H1 (cell line): ENCODE measurements at regions not wholly inside any gene's neighbourhood (a gene's known extent, or its start where the extent isn't known, plus 50 kb on each side); places are given as distances from the start of the nearest gene placed in this dataset.

Experiments
- CTCF ChIA-PET: fragments of 300-600 bp; sonication (Branson Sonifier 250); formaldehyde crosslinking; loops from one replicate; lab custom pipeline; 2021; ENCODE audit not compliant: partially characterized antibody; lab: Charles Lee
- POLR2A ChIA-PET: fragments of 300-600 bp; sonication (Branson Sonifier 250); formaldehyde crosslinking; loops from one replicate; lab custom pipeline; 2021; ENCODE audit warnings: inconsistent platforms; ENCODE audit not compliant: partially characterized antibody; lab: Charles Lee
- DNase-seq, 2 experiments: peaks; one replicate each; pipeline versions ENCODE4 v3.0.0 to v3.0.0-alpha.2; 2010 to 2022; ENCODE audit warnings: low spot score in 2 of 2, low read depth in 1 of 2, mixed read lengths in 1 of 2
- FAIRE-seq: peaks from 2 replicates; lab custom pipeline; 2011; peaks lifted over from hg19 to GRCh38; lab: Jason Lieb, UNC
- H2AFZ ChIP-seq: 2 replicates; pipeline ENCODE4 v1.8.1; 2012; ENCODE audit warnings: low read length, inconsistent platforms
- H2AK5ac ChIP-seq: 2 replicates; pipeline ENCODE4 v1.6.1; 2013; ENCODE audit warnings: low read depth, low read length
- H2BK120ac ChIP-seq: replicated peaks from 2 replicates; pipeline ENCODE3; 2013; ENCODE audit warnings: low read depth, low read length, inconsistent platforms
- H2BK12ac ChIP-seq: 2 replicates; pipeline ENCODE4 v1.6.1; 2013; ENCODE audit warnings: low read depth, low read length
- H2BK15ac ChIP-seq: 2 replicates; pipeline ENCODE4 v1.6.1; 2013; ENCODE audit warnings: low read length
- H2BK20ac ChIP-seq: 2 replicates; pipeline ENCODE4 v1.6.1; 2013; ENCODE audit warnings: low read length
- H2BK5ac ChIP-seq: 2 replicates; pipeline ENCODE4 v1.6.1; 2013; ENCODE audit warnings: low read depth, low read length
- H3K14ac ChIP-seq: 2 replicates; pipeline ENCODE4 v1.6.1; 2013; ENCODE audit warnings: inconsistent platforms; ENCODE audit not compliant: insufficient read length
- H3K18ac ChIP-seq: 2 replicates; pipeline ENCODE4 v1.6.1; 2013; ENCODE audit warnings: low read length; ENCODE audit errors: extremely low read depth
- H3K23ac ChIP-seq: 2 replicates; pipeline ENCODE4 v1.6.1; 2013; ENCODE audit warnings: inconsistent platforms; ENCODE audit not compliant: insufficient read length
- H3K23me2 ChIP-seq: 2 replicates; pipeline ENCODE4 v1.6.1; 2013; ENCODE audit warnings: low read depth, low read length
- H3K27ac ChIP-seq: 2 replicates; pipeline ENCODE4 v1.6.1; 2011; ENCODE audit warnings: low read depth, low read length, inconsistent platforms
- H3K27me3 ChIP-seq, 4 experiments: replicated peaks in 1 of 4; 1 replicate in 1 of 4; 2 replicates in 3 of 4; pipeline versions ENCODE4 v1.6.1 to v1.8.1; 2011 to 2013; ENCODE audit warnings: low read length in 3 of 4, mild to moderate bottlenecking in 3 of 4, inconsistent platforms in 2 of 4, mixed read lengths in 2 of 4, moderate library complexity in 1 of 4; ENCODE audit not compliant: control insufficient read depth in 3 of 4, insufficient read depth in 3 of 4; ENCODE audit errors: extremely low read depth in 1 of 4
- H3K36me3 ChIP-seq, 4 experiments: 2 replicates each; pipeline versions ENCODE4 v1.6.1 to v1.8.1; 2011 to 2013; ENCODE audit warnings: mild to moderate bottlenecking in 4 of 4, low read length in 3 of 4, moderate library complexity in 2 of 4, control low read depth in 1 of 4, inconsistent platforms in 1 of 4; ENCODE audit not compliant: insufficient read depth in 4 of 4, control insufficient read depth in 2 of 4
- H3K4ac ChIP-seq: replicated peaks from 2 replicates; pipeline ENCODE3; 2013; ENCODE audit warnings: low read length, low read depth, mixed read lengths, inconsistent platforms; ENCODE audit not compliant: insufficient read length
- H3K4me1 ChIP-seq, 4 experiments: replicated peaks in 1 of 4; 1 replicate in 1 of 4; 2 replicates in 3 of 4; pipeline versions ENCODE4 v1.6.1 to v1.8.1; 2011 to 2013; ENCODE audit warnings: low read length in 3 of 4, inconsistent platforms in 2 of 4, mixed read lengths in 1 of 4; ENCODE audit not compliant: insufficient read depth in 4 of 4, control insufficient read depth in 3 of 4
- H3K4me2 ChIP-seq, 2 experiments: 2 replicates each; pipeline versions ENCODE4 v1.6.1 to v1.8.1; 2011 to 2013; ENCODE audit warnings: low read depth in 2 of 2, low read length in 2 of 2, control low read depth in 1 of 2, inconsistent platforms in 1 of 2, mild to moderate bottlenecking in 1 of 2; ENCODE audit not compliant: insufficient read depth in 1 of 2
- H3K4me3 ChIP-seq, 4 experiments: fragments of 200-600, 300-600 bp in 1 of 4; sonication (generic), shearing (Covaris generic), sonication (Bioruptor Twin) in 1 of 4; 2 replicates each; pipeline versions ENCODE4 v1.5.1 to v1.8.1; 2011 to 2016; ENCODE audit warnings: low read length in 4 of 4, low read depth in 3 of 4, control low read depth in 2 of 4, inconsistent platforms in 2 of 4, mild to moderate bottlenecking in 2 of 4, mixed read lengths in 1 of 4, moderate library complexity in 1 of 4; ENCODE audit not compliant: insufficient read depth in 2 of 4; ENCODE audit errors: extremely low read depth in 1 of 4
- H3K56ac ChIP-seq: replicated peaks from 2 replicates; pipeline ENCODE3; 2013; ENCODE audit warnings: low read depth, mild to moderate bottlenecking, mixed read lengths, low read length, inconsistent platforms; ENCODE audit not compliant: insufficient read length
- H3K79me1 ChIP-seq: 2 replicates; pipeline ENCODE4 v1.6.1; 2013; ENCODE audit warnings: low read depth, low read length, control low read depth
- H3K79me2 ChIP-seq, 2 experiments: 2 replicates each; pipeline versions ENCODE4 v1.6.1 to v1.8.1; 2012 to 2013; ENCODE audit warnings: low read length in 2 of 2, mild to moderate bottlenecking in 2 of 2, inconsistent platforms in 1 of 2; ENCODE audit not compliant: insufficient read depth in 2 of 2, control insufficient read depth in 1 of 2
- H3K9ac ChIP-seq, 4 experiments: replicated peaks in 1 of 4; 1 replicate in 1 of 4; 2 replicates in 3 of 4; pipeline versions ENCODE4 v1.6.1 to v1.8.1; 2011 to 2013; ENCODE audit warnings: low read depth in 3 of 4, low read length in 3 of 4, control low read depth in 2 of 4, mild to moderate bottlenecking in 2 of 4, moderate library complexity in 2 of 4, inconsistent platforms in 1 of 4; ENCODE audit errors: extremely low read depth in 1 of 4
- H3K9me3 ChIP-seq, 2 experiments: 2 replicates each; pipeline versions ENCODE4 v1.6.1 to v1.8.1; 2012 to 2013; ENCODE audit warnings: mild to moderate bottlenecking in 2 of 2, moderate library complexity in 2 of 2, control low read depth in 1 of 2, inconsistent platforms in 1 of 2, low read depth in 1 of 2, low read length in 1 of 2, mixed read lengths in 1 of 2; ENCODE audit not compliant: insufficient read depth in 2 of 2
- H4K20me1 ChIP-seq, 2 experiments: replicated peaks in 1 of 2; 2 replicates each; pipeline versions ENCODE3 to v1.8.1; 2011 to 2013; ENCODE audit warnings: inconsistent platforms in 2 of 2, low read length in 2 of 2, mild to moderate bottlenecking in 1 of 2; ENCODE audit not compliant: insufficient read depth in 2 of 2, control insufficient read depth in 1 of 2
- H4K5ac ChIP-seq: 2 replicates; pipeline ENCODE4 v1.6.1; 2013; ENCODE audit warnings: low read length, low read depth, mixed read lengths, inconsistent platforms; ENCODE audit not compliant: insufficient read length
- H4K8ac ChIP-seq: 2 replicates; pipeline ENCODE4 v1.8.0; 2013; ENCODE audit warnings: mild to moderate bottlenecking, moderate library complexity, low read length, inconsistent platforms; ENCODE audit not compliant: insufficient read depth; ENCODE audit errors: extremely low read depth
- H4K91ac ChIP-seq: replicated peaks from 2 replicates; pipeline ENCODE3; 2013; ENCODE audit warnings: low read length, mixed read lengths, inconsistent platforms; ENCODE audit not compliant: insufficient read length
- SP2 ChIP-seq: IDR thresholded peaks from 2 replicates; pipeline ENCODE4 v1.6.1; 2012; ENCODE audit warnings: mild to moderate bottlenecking, low read length, inconsistent platforms
- WGBS, 2 experiments: shearing (Covaris generic) in 1 of 2; methylation state at CpG; one replicate each; pipeline versions ENCODE4 v1.1.6 to v1.1.7; 2013 to 2015; ENCODE audit warnings: low lambda C conversion rate in 2 of 2, mixed read lengths in 2 of 2, inconsistent platforms in 1 of 2, low coverage in 1 of 2, missing lambda C conversion rate in 1 of 2; ENCODE audit not compliant: insufficient replicate concordance in 2 of 2, insufficient coverage in 1 of 2, insufficient read length in 1 of 2; ENCODE audit errors: extremely low coverage in 1 of 2, missing lambda C conversion rate in 1 of 2; 5-methylcytosine and 5-hydroxymethylcytosine counted together

DNA sequence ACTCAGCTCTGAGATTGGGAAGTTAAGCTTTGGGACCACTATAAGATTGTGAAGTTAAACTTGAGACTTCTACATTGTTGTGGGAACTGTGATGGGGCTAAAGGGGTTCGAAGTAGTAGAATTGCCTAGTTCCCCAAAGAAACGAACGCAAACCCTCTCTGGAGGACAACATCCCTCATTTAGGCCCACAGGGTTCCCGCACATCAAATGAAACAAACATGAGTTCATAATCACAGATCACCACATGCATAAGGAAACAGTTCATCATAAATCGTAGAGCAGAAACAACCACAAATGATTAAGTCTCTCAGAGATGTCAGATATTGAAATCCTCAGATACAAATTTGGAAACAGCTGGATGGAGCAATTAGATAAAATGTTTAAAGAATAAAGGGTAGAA lies 55.9 kb upstream of the HPCAL1 start:
- no peak overlapping the region for H2BK120ac ChIP-seq
- H3K9me3 ChIP-seq = no peaks in the 10 kb centered on the region
- no peaks in the 10 kb centered on the region for H3K79me2 ChIP-seq
- H2AFZ ChIP-seq = no peak overlapping the region
- H3K4me2 ChIP-seq = no peak overlapping the region
- no peak overlapping the region for H3K9ac ChIP-seq
- H3K18ac ChIP-seq = no peak overlapping the region
- H3K4me1 ChIP-seq = no peaks in the 10 kb centered on the region
- DNase-seq = no peak
- no peak overlapping the region for H2BK15ac ChIP-seq
- no peaks in the 10 kb centered on the region for H3K23me2 ChIP-seq
- no peak overlapping the region for H4K8ac ChIP-seq
- WGBS, 2 experiments = 89% methylated on average over 5 of the region's 5 CpGs; no CpG with 5 or more reads in 1 of the 2 experiments
- no peaks in the 10 kb centered on the region for H4K20me1 ChIP-seq
- H3K14ac ChIP-seq = no peak overlapping the region
- H3K79me1 ChIP-seq = no peaks in the 10 kb centered on the region
- H2BK5ac ChIP-seq = no peak overlapping the region
- no peak overlapping the region for H2AK5ac ChIP-seq
- no peaks in the 10 kb centered on the region for H3K27me3 ChIP-seq
- H3K23ac ChIP-seq = no peak overlapping the region
- CTCF ChIA-PET = interaction anchor here (0.9 to 9.3 kb wide), 3 partner anchors 9 to 80 kb away, joined by 3 to 95 read pairs (median 4); no protein-coding TSS in a partner anchor
- no peak overlapping the region for H3K56ac ChIP-seq
- no peak overlapping the region for H2BK12ac ChIP-seq
- no peaks in the 10 kb centered on the region for H3K36me3 ChIP-seq
- POLR2A ChIA-PET = no interaction called here
- no peak for FAIRE-seq
- no peak overlapping the region for H3K4me3 ChIP-seq
- H4K5ac ChIP-seq = no peak overlapping the region
- H2BK20ac ChIP-seq = no peak overlapping the region
- H3K4ac ChIP-seq = no peak overlapping the region
- no peak overlapping the region for H3K27ac ChIP-seq
- H4K91ac ChIP-seq = no peak overlapping the region
- TF ChIP-seq SP2 = no peak
